Kidney (tissue), 13 donors: ENCODE measurements at regions not wholly inside any gene's neighbourhood (a gene's known extent, or its start where the extent isn't known, plus 50 kb on each side); places are given as distances from the start of the nearest gene placed in this dataset.
"Not testable (repeated sequence)": the region's sequence is repeated elsewhere in the genome, so short reads cannot be mapped to it uniquely, and the experiment has no call there.

Experiments used
- DNase-seq, 5 donors: peaks; one replicate each; pipeline ENCODE4 v3.0.0-alpha.2; 2013 to 2020
- FAIRE-seq: peaks from 2 replicates; lab custom pipeline; 2012; peaks lifted over from hg19 to GRCh38; lab: Jason Lieb, UNC
- H3K27ac ChIP-seq, 2 donors: one replicate each; pipeline ENCODE4 v1.7.0; 2013; ENCODE audit warnings: low read depth in 2 of 2, low read length in 2 of 2, inconsistent platforms in 1 of 2
- H3K27me3 ChIP-seq: one replicate; pipeline ENCODE4 v1.7.1; 2013; ENCODE audit warnings: low read length, inconsistent platforms; ENCODE audit not compliant: control insufficient read depth, insufficient read depth
- H3K36me3 ChIP-seq, 3 donors: one replicate each; pipeline versions ENCODE4 v1.7.0 to v1.7.1; 2013; ENCODE audit warnings: low read length in 3 of 3, control low read depth in 1 of 3, inconsistent platforms in 1 of 3; ENCODE audit not compliant: insufficient read depth in 3 of 3, control insufficient read depth in 2 of 3
- H3K4me1 ChIP-seq, 3 donors: one replicate each; pipeline versions ENCODE4 v1.7.0 to v1.7.1; 2013; ENCODE audit warnings: low read length in 3 of 3, inconsistent platforms in 1 of 3, low read depth in 1 of 3; ENCODE audit not compliant: control insufficient read depth in 2 of 3, insufficient read depth in 2 of 3
- H3K4me3 ChIP-seq, 3 donors: one replicate each; pipeline versions ENCODE4 v1.7.0 to v1.8.1; 2013; ENCODE audit warnings: low read length in 3 of 3, control low read depth in 1 of 3, inconsistent platforms in 1 of 3
- H3K9ac ChIP-seq, 3 donors: one replicate each; pipeline versions ENCODE4 v1.7.0 to v1.7.1; 2013; ENCODE audit warnings: low read length in 3 of 3, control low read depth in 1 of 3, inconsistent platforms in 1 of 3
- H3K9me3 ChIP-seq, 3 donors: one replicate each; pipeline versions ENCODE4 v1.7.0 to v1.7.1; 2013; ENCODE audit warnings: low read length in 3 of 3, control low read depth in 1 of 3, inconsistent platforms in 1 of 3; ENCODE audit not compliant: control insufficient read depth in 2 of 3, insufficient read depth in 1 of 3
- CTCF ChIP-seq: IDR thresholded peaks from 3 replicates; pipeline ENCODE4 v1.5.1; 2012; ENCODE audit warnings: mild to moderate bottlenecking, moderate library complexity, borderline replicate concordance; ENCODE audit not compliant: insufficient read depth; ENCODE audit errors: extremely low read depth
- intact Hi-C: fragments of 100-400 bp; cut with DNase I; formaldehyde crosslinking; loops from one replicate; pipeline ENCODE4 v1.11.1; 2022
- donor health status: control.
- donor health status: control.
- donor health status: control.
- donor health status: control.
- donor health status: control.
- donor health status: DM: yes; HTN: yes; CAD: no.
- donor health status: Normal renal cell carcinoma (clear cell type).

- Histone ChIP-seq H3K4me3 (no peak overlapping the region), H3K36me3 (no peaks in the 10 kb centered on the region), H3K27ac (no peak overlapping the region), H3K27me3 (no peaks in the 10 kb centered on the region), H3K4me1 (peaks cover 0 to 2% (median 0%) of the 10 kb centered on the region in 3 donors), H3K9ac (no peak overlapping the region), H3K9me3 (no peaks in the 10 kb centered on the region)
- peak in 2 of 5 donors; percentile 30 to 63 for DNase-seq
- TF ChIP-seq CTCF: no peak
- intact Hi-C loops: no loop called here
- no peak for FAIRE-seq
Observed at GRCh38 chr2:43142921-43143438, 83.4 kb downstream of the ZFP36L2 start.

GRCh38 chr2:43141636-43142151 is 84.7 kb downstream of the ZFP36L2 start:
- not testable (repeated sequence) for H3K4me3 ChIP-seq, FAIRE-seq

GRCh38 chr2:43139996-43140621 is 86.3 kb downstream of the ZFP36L2 start:
- H3K4me1 ChIP-seq: peaks cover 0 to 7% (median 0%) of the 10 kb centered on the region in 3 donors
- H3K27ac ChIP-seq: peak overlapping the region in 1 of 2 donors; percentile 63
- no peaks in the 10 kb centered on the region for H3K36me3 ChIP-seq
- FAIRE-seq: no peak
- TF ChIP-seq CTCF: no peak
- peak; percentile 71 to 93 (median 79) for DNase-seq
- H3K4me3 ChIP-seq: no peak overlapping the region
- H3K27me3 ChIP-seq: no peaks in the 10 kb centered on the region
- no peak overlapping the region for H3K9ac ChIP-seq
- no peaks in the 10 kb centered on the region for H3K9me3 ChIP-seq
- intact Hi-C loops: no loop called here

More at GRCh38 chr2:43141636-43142151, 84.7 kb downstream of the ZFP36L2 start:
- H3K27me3 ChIP-seq, H3K9me3 ChIP-seq, H3K9ac ChIP-seq, H3K36me3 ChIP-seq, intact Hi-C loops, H3K27ac ChIP-seq, H3K4me1 ChIP-seq: not testable (repeated sequence)
- DNase-seq: peak in 1 of 5 donors; percentile 54

- intact Hi-C loops: no loop called here
- FAIRE-seq (no peak), DNase-seq (peak in 2 of 5 donors; percentile 34 to 51)
- peak overlapping the region in 1 of 2 donors; percentile 41 for H3K27ac ChIP-seq
- TF ChIP-seq CTCF: no peak
- H3K4me1 ChIP-seq: peaks cover 0 to 7% (median 0%) of the 10 kb centered on the region in 3 donors
- H3K36me3 ChIP-seq: no peaks in the 10 kb centered on the region
- H3K9ac ChIP-seq: no peak overlapping the region
- H3K27me3 ChIP-seq: no peaks in the 10 kb centered on the region
- no peaks in the 10 kb centered on the region for H3K9me3 ChIP-seq
- no peak overlapping the region for H3K4me3 ChIP-seq
Observed at GRCh38 chr2:43139501-43139900, 86.9 kb downstream of the ZFP36L2 start.
